HEK293 (cell line): ENCODE measurements at regions not wholly inside any gene's neighbourhood (a gene's known extent, or its start where the extent isn't known, plus 50 kb on each side); places are given as distances from the start of the nearest gene placed in this dataset.
A peak's percentile ranks its signal among the peaks of the same experiment; 100 is the strongest.

Experiments used
- CTCF ChIA-PET: fragments of 350-600 bp; formaldehyde crosslinking; extraction: SDS; loops from one replicate; lab custom pipeline; 2021; ENCODE audit warnings: antibody characterized with exemption; lab: Yijun Ruan, JAX
- POLR2A ChIA-PET: fragments of 300-600 bp; formaldehyde crosslinking; extraction: SDS; loops from one replicate; lab custom pipeline; 2020; ENCODE audit warnings: antibody characterized with exemption, inconsistent platforms; lab: Yijun Ruan, JAX
- H3K27ac ChIP-seq: fragments of 200-500 bp; sonication (Bioruptor generic); 2 replicates; pipeline ENCODE4 v1.5.1; 2014; ENCODE audit warnings: low read depth, low read length, control low read depth, inconsistent platforms; ENCODE audit errors: extremely low read depth
- H3K36me3 ChIP-seq, 2 experiments: fragments of 200-500 bp in 1 of 2; sonication (Bioruptor generic) in 1 of 2; 1 replicate in 1 of 2; 2 replicates in 1 of 2; pipeline ENCODE4 v1.5.1; 2014 to 2017; ENCODE audit warnings: inconsistent platforms in 2 of 2, low read length in 2 of 2; ENCODE audit not compliant: control insufficient read depth in 2 of 2, insufficient read depth in 1 of 2
- H3K4me1 ChIP-seq: fragments of 200-500 bp; sonication (Bioruptor generic); 2 replicates; pipeline ENCODE4 v1.5.1; 2014; ENCODE audit warnings: mild to moderate bottlenecking, low read length, inconsistent platforms; ENCODE audit not compliant: control insufficient read depth, insufficient read depth
- H3K4me3 ChIP-seq: 2 replicates; pipeline ENCODE4 v1.5.1; 2011; ENCODE audit warnings: low read depth, mild to moderate bottlenecking, control low read depth, low read length, moderate library complexity
- H3K9me3 ChIP-seq: fragments of 200-500 bp; sonication (Bioruptor generic); 2 replicates; pipeline ENCODE4 v1.5.1; 2014; ENCODE audit warnings: low read depth, low read length, inconsistent platforms; ENCODE audit not compliant: control insufficient read depth, insufficient read depth
- GLI4 ChIP-seq: fragments of 450-650 bp; formaldehyde crosslinking; IDR thresholded peaks from 2 replicates; pipeline ENCODE4 v1.5.1; 2016; ENCODE audit warnings: missing biosample characterization, missing genetic modification characterization
- IKZF3 ChIP-seq: fragments of 450-650 bp; IDR thresholded peaks from 2 replicates; pipeline ENCODE4 v1.5.0; 2018; ENCODE audit warnings: missing biosample characterization, mild to moderate bottlenecking, missing genetic modification characterization, moderate library complexity
- REPIN1 ChIP-seq: fragments of 450-650 bp; formaldehyde crosslinking; IDR thresholded peaks from 2 replicates; pipeline ENCODE4 v1.5.1; 2017; ENCODE audit warnings: missing biosample characterization, missing genetic modification characterization, low read depth
- SCRT2 ChIP-seq: fragments of 450-650 bp; formaldehyde crosslinking; IDR thresholded peaks from 2 replicates; pipeline ENCODE4 v1.5.1; 2016; ENCODE audit warnings: missing biosample characterization, missing genetic modification characterization
- TRIM28 ChIP-seq: IDR thresholded peaks from 2 replicates; pipeline ENCODE4 v1.6.1; 2011; ENCODE audit warnings: low read length, control low read depth, borderline replicate concordance
- ZBTB49 ChIP-seq: fragments of 450-650 bp; formaldehyde crosslinking; IDR thresholded peaks from 2 replicates; pipeline ENCODE4 v1.5.1; 2016; ENCODE audit warnings: missing biosample characterization, missing genetic modification characterization, low read depth
- ZNF580 ChIP-seq: fragments of 450-650 bp; formaldehyde crosslinking; IDR thresholded peaks from 2 replicates; pipeline ENCODE4 v1.5.1; 2016; ENCODE audit warnings: missing biosample characterization, missing genetic modification characterization
- TF ChIP-seq, protein P1 (sequence below): fragments of 450-650 bp; formaldehyde crosslinking; IDR thresholded peaks from 2 replicates; pipeline ENCODE4 v1.5.1; 2016; ENCODE audit warnings: missing biosample characterization, missing genetic modification characterization
- TF ChIP-seq, protein P2 (sequence below): fragments of 450-650 bp; formaldehyde crosslinking; IDR thresholded peaks from 2 replicates; pipeline ENCODE4 v1.5.1; 2016; ENCODE audit warnings: missing biosample characterization, missing genetic modification characterization

DNA sequence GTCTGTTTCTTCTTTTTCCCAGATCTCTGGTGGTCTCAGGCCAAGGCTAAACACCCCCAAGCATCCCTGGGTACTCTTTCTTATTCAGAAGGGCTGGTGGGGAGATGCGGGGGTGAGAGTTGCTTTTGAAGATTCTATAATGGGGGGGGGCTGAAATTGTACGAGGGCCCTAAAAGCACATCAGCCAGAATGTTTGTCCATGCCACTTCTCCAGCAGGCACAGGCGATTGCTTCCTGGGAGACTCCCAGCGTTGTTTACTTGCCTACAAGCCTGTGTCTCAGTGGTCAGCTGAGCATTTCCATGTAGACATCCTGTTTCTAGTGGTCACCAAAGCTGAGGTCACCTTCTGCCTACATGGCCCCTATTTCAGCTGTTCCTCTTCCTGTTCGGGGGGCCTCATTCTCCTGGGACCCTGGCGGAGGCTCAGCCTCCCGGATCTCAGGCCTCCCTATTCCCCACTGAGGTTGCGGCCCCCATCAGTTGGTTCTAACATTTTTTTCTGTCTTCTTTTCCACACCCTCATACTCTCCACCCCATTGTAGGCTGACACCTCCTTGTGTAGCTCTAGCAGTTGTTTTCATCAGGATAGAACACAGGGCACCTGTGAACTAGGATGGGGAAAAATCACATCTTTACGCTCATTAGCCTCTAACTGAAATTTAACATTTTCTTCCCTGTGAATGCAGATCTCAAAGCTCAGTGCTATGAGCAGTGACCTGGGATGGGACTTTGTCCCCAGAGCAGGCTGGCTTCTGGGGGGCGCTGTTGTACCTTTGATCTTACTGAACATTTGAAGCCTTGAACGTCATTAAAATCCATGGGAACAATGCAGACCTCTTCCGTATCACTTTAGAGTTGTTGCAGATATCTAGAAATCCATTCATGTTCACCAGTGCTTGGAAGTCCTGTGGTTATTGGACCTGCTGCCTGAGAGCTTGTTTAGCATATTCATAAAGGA, 286.5 kb downstream of the GLRX3 start:
- Histone ChIP-seq H3K27ac (no peak overlapping the region), H3K4me3 (no peak overlapping the region), H3K9me3 (no peaks in the 10 kb centered on the region), H3K36me3 (no peaks in the 10 kb centered on the region), H3K4me1 (no peaks in the 10 kb centered on the region)
- TF ChIP-seq TRIM28 (no peak), REPIN1 (no peak), IKZF3 (no peak), ZBTB49 (no peak), ZNF580 (tag by site-specific recombination) (no peak), GLI4 (tag by site-specific recombination) (no peak)
- TF ChIP-seq, protein P1, sequence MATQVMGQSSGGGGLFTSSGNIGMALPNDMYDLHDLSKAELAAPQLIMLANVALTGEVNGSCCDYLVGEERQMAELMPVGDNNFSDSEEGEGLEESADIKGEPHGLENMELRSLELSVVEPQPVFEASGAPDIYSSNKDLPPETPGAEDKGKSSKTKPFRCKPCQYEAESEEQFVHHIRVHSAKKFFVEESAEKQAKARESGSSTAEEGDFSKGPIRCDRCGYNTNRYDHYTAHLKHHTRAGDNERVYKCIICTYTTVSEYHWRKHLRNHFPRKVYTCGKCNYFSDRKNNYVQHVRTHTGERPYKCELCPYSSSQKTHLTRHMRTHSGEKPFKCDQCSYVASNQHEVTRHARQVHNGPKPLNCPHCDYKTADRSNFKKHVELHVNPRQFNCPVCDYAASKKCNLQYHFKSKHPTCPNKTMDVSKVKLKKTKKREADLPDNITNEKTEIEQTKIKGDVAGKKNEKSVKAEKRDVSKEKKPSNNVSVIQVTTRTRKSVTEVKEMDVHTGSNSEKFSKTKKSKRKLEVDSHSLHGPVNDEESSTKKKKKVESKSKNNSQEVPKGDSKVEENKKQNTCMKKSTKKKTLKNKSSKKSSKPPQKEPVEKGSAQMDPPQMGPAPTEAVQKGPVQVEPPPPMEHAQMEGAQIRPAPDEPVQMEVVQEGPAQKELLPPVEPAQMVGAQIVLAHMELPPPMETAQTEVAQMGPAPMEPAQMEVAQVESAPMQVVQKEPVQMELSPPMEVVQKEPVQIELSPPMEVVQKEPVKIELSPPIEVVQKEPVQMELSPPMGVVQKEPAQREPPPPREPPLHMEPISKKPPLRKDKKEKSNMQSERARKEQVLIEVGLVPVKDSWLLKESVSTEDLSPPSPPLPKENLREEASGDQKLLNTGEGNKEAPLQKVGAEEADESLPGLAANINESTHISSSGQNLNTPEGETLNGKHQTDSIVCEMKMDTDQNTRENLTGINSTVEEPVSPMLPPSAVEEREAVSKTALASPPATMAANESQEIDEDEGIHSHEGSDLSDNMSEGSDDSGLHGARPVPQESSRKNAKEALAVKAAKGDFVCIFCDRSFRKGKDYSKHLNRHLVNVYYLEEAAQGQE (tag by site-specific recombination): no peak
- TF ChIP-seq, protein P2, sequence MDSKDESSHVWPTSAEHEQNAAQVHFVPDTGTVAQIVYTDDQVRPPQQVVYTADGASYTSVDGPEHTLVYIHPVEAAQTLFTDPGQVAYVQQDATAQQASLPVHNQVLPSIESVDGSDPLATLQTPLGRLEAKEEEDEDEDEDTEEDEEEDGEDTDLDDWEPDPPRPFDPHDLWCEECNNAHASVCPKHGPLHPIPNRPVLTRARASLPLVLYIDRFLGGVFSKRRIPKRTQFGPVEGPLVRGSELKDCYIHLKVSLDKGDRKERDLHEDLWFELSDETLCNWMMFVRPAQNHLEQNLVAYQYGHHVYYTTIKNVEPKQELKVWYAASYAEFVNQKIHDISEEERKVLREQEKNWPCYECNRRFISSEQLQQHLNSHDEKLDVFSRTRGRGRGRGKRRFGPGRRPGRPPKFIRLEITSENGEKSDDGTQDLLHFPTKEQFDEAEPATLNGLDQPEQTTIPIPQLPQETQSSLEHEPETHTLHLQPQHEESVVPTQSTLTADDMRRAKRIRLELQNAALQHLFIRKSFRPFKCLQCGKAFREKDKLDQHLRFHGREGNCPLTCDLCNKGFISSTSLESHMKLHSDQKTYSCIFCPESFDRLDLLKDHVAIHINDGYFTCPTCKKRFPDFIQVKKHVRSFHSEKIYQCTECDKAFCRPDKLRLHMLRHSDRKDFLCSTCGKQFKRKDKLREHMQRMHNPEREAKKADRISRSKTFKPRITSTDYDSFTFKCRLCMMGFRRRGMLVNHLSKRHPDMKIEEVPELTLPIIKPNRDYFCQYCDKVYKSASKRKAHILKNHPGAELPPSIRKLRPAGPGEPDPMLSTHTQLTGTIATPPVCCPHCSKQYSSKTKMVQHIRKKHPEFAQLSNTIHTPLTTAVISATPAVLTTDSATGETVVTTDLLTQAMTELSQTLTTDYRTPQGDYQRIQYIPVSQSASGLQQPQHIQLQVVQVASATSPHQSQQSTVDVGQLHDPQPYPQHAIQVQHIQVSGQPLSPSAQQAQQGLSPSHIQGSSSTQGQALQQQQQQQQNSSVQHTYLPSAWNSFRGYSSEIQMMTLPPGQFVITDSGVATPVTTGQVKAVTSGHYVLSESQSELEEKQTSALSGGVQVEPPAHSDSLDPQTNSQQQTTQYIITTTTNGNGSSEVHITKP (tag by site-specific recombination): no peak
- ChIA-PET CTCF (no interaction called here), POLR2A (no interaction called here)

- POLR2A ChIA-PET: no interaction called here
- CTCF ChIA-PET: no interaction called here
These were observed 287.5 kb downstream of the GLRX3 start for GRCh38 chr10:130423455-130424305.

More at GRCh38 chr10:130423455-130424305, 287.5 kb downstream of the GLRX3 start:
- Histone ChIP-seq H3K4me1 (no peaks in the 10 kb centered on the region), H3K27ac (no peak overlapping the region)
- 0 out of 2 replicates have a peak, but pooled peaks have one; percentile 33 for TF ChIP-seq SCRT2 (tag by site-specific recombination)
- no peak for TF ChIP-seq REPIN1
- TF ChIP-seq, all 188 proteins: peak for 1
- no peak overlapping the region for H3K4me3 ChIP-seq
- H3K9me3 ChIP-seq: no peaks in the 10 kb centered on the region
- no peaks in the 10 kb centered on the region for H3K36me3 ChIP-seq
